K562 (cell line): ENCODE measurements at regions not wholly inside any gene's neighbourhood (a gene's known extent, or its start where the extent isn't known, plus 50 kb on each side); places are given as distances from the start of the nearest gene placed in this dataset.

Experiments used
- ATAC-seq: fragments of 200-7000 bp; cut with Tn5 transposase; 3 replicates; pipeline ENCODE4 v1.9.1; 2020; ENCODE audit warnings: moderate library complexity
- BruUV-seq: library from RNA; stranded (reverse); fragments of 400-500 nt; replicated peaks from 2 replicates; lab custom pipeline; 2021; lab: Mats Ljungman, UMichigan
- CTCF ChIA-PET: fragments of 300-600 bp; formaldehyde crosslinking; extraction: SDS; loops from one replicate; lab custom pipeline; 2021; ENCODE audit warnings: low intra/inter-chr PET ratio; lab: Yijun Ruan, JAX
- POLR2A ChIA-PET: fragments of 300-600, 350-650 bp; sonication (Branson Sonifier 250); formaldehyde crosslinking; extraction: SDS; loops from one replicate; lab custom pipeline; 2021; ENCODE audit warnings: antibody characterized with exemption, inconsistent platforms; lab: Yijun Ruan, JAX
- DNase-seq, 4 experiments: peaks; one replicate each; pipeline versions ENCODE4 v3.0.0 to v3.0.0-alpha.2; 2011 to 2018; ENCODE audit warnings: low spot score in 3 of 4, mixed read lengths in 3 of 4; ENCODE audit errors: extremely low read depth in 1 of 4
- FAIRE-seq: peaks from 2 replicates; lab custom pipeline; 2011; peaks lifted over from hg19 to GRCh38; lab: Jason Lieb, UNC
- H2AFZ ChIP-seq: 2 replicates; pipeline ENCODE4 v1.6.0; 2011; ENCODE audit warnings: low read depth, low read length, control low read depth, inconsistent platforms
- H3K27ac ChIP-seq: fragments of 200-600 bp; 3 replicates; pipeline ENCODE4 v1.8.0; 2011; ENCODE audit warnings: low read depth, mild to moderate bottlenecking, control low read depth, inconsistent platforms, low read length, moderate library complexity, mixed read lengths; ENCODE audit errors: extremely low read depth
- H3K27me3 ChIP-seq, 2 experiments: fragments of 300-600 bp in 1 of 2; 2 replicates in 1 of 2; 3 replicates in 1 of 2; pipeline versions ENCODE4 v1.6.0 to v1.8.0; 2011; ENCODE audit warnings: inconsistent platforms in 2 of 2, low read length in 2 of 2, mild to moderate bottlenecking in 1 of 2, mixed read lengths in 1 of 2, moderate library complexity in 1 of 2; ENCODE audit not compliant: control insufficient read depth in 2 of 2, insufficient read depth in 2 of 2
- H3K36me3 ChIP-seq: fragments of 300-600 bp; 3 replicates; pipeline ENCODE4 v1.8.0; 2011; ENCODE audit warnings: mild to moderate bottlenecking, low read length, inconsistent platforms; ENCODE audit not compliant: control insufficient read depth, insufficient read depth
- H3K4me1 ChIP-seq, 2 experiments: fragments of 200-600 bp in 1 of 2; replicated peaks in 1 of 2; 2 replicates in 1 of 2; 3 replicates in 1 of 2; pipeline versions ENCODE4 v1.5.1 to v1.8.0; 2011; ENCODE audit warnings: inconsistent platforms in 2 of 2, low read length in 2 of 2, mild to moderate bottlenecking in 1 of 2, mixed read lengths in 1 of 2, moderate library complexity in 1 of 2; ENCODE audit not compliant: control insufficient read depth in 2 of 2, insufficient read depth in 2 of 2
- H3K4me2 ChIP-seq: 2 replicates; pipeline ENCODE4 v1.6.1; 2011; ENCODE audit warnings: low read length, control low read depth, inconsistent platforms, mixed read lengths; ENCODE audit not compliant: insufficient read depth
- H3K4me3 ChIP-seq: fragments of 200-600 bp; sonication (generic), shearing (Covaris generic); 2 replicates; pipeline ENCODE4 v1.5.1; 2016; ENCODE audit warnings: control low read depth, inconsistent platforms
- H3K79me2 ChIP-seq: fragments of 200-600 bp; 3 replicates; pipeline ENCODE4 v1.8.0; 2011; ENCODE audit warnings: low read length, inconsistent platforms; ENCODE audit not compliant: control insufficient read depth, insufficient read depth
- H3K9ac ChIP-seq, 2 experiments: 2 replicates each; pipeline versions ENCODE4 v1.6.0 to v1.6.1; 2011; ENCODE audit warnings: low read depth in 2 of 2, low read length in 2 of 2, control low read depth in 1 of 2, inconsistent platforms in 1 of 2, mild to moderate bottlenecking in 1 of 2, mixed read lengths in 1 of 2; ENCODE audit not compliant: insufficient read depth in 1 of 2
- H3K9me1 ChIP-seq: one replicate; pipeline ENCODE4 v1.6.0; 2011; ENCODE audit warnings: inconsistent platforms, mild to moderate bottlenecking, low read length, moderate library complexity; ENCODE audit not compliant: control insufficient read depth, insufficient read depth
- H3K9me3 ChIP-seq: replicated peaks from 2 replicates; pipeline ENCODE4 v1.5.1; 2011; ENCODE audit warnings: low read depth, low read length, inconsistent platforms; ENCODE audit not compliant: control insufficient read depth, insufficient read depth
- H4K20me1 ChIP-seq: replicated peaks from 2 replicates; pipeline ENCODE4 v1.6.1; 2011; ENCODE audit warnings: low read length, inconsistent platforms, mixed read lengths; ENCODE audit not compliant: control insufficient read depth, insufficient read depth
- KAT2B ChIP-seq: IDR thresholded peaks from one replicate; pipeline ENCODE4 v1.6.1; 2012; ENCODE audit warnings: low read depth, mild to moderate bottlenecking, control low read depth, inconsistent platforms, low read length, moderate library complexity
- KAT7 ChIP-seq: sonication (generic); formaldehyde crosslinking; IDR thresholded peaks from 2 replicates; pipeline ENCODE4 v1.8.0; 2022; ENCODE audit warnings: missing genetic modification reagents, mild to moderate bottlenecking, borderline replicate concordance
- MAFG ChIP-seq: fragments of 450-650 bp; conservative IDR thresholded peaks from 2 replicates; pipeline ENCODE4 v1.6.1; 2016; ENCODE audit warnings: missing genetic modification characterization, missing compliant biosample characterization
- PTRF ChIP-seq: fragments of 450-650 bp; IDR thresholded peaks from 2 replicates; pipeline ENCODE4 v1.6.1; 2016; ENCODE audit warnings: mild to moderate bottlenecking, missing genetic modification characterization, missing compliant biosample characterization
- RBM39 ChIP-seq: fragments of 200-400 bp; formaldehyde crosslinking; optimal IDR thresholded peaks from 2 replicates; pipeline ENCODE3; 2018; ENCODE audit warnings: low read depth, low read length
- SRSF3 ChIP-seq: fragments of 200-400 bp; formaldehyde crosslinking; IDR thresholded peaks from 2 replicates; pipeline ENCODE4 v1.6.1; 2016; ENCODE audit warnings: mild to moderate bottlenecking, low read length, moderate library complexity; ENCODE audit not compliant: insufficient read depth
- STAT5B ChIP-seq: fragments of 250-450 bp; sonication (Bioruptor Pico); IDR thresholded peaks from 2 replicates; pipeline ENCODE4 v1.8.0; 2021; ENCODE audit warnings: mild to moderate bottlenecking, inconsistent platforms
- ZKSCAN1 ChIP-seq: fragments of 150-350 bp; IDR thresholded peaks from 2 replicates; pipeline ENCODE4 v1.6.1; 2016; ENCODE audit warnings: low read depth, low read length
- ZNF12 ChIP-seq: sonication (generic); formaldehyde crosslinking; IDR thresholded peaks from 2 replicates; pipeline ENCODE4 v1.4.0; 2020; ENCODE audit warnings: mild to moderate bottlenecking, missing genetic modification reagents
- ZNF324 ChIP-seq: fragments of 250-450 bp; sonication (Bioruptor Pico); IDR thresholded peaks from 2 replicates; pipeline ENCODE4 v1.4.0; 2020; ENCODE audit warnings: mild to moderate bottlenecking
- ZNF79 ChIP-seq: fragments of 250-450 bp; sonication (Bioruptor Pico); IDR thresholded peaks from 2 replicates; pipeline ENCODE4 v1.4.0; 2020; ENCODE audit warnings: low read depth, mild to moderate bottlenecking, moderate library complexity
- ZNF830 ChIP-seq: fragments of 250-450 bp; sonication (Bioruptor Pico); IDR thresholded peaks from 2 replicates; pipeline ENCODE4 v1.5.0; 2021; ENCODE audit warnings: mild to moderate bottlenecking
- WGBS: fragments of 100-300 bp; shearing (Covaris generic); methylation state at CpG from one replicate; pipeline ENCODE4 v1.1.6; 2016; ENCODE audit warnings: low coverage, mixed read lengths; ENCODE audit not compliant: insufficient coverage; ENCODE audit errors: missing lambda C conversion rate; 5-methylcytosine and 5-hydroxymethylcytosine counted together
- in situ Hi-C: fragments of 300-500 bp; cut with MboI; formaldehyde crosslinking; loops from 4 replicates; pipeline ENCODE4 v1.15.0; 2018; ENCODE audit warnings: inconsistent platforms, mixed read lengths
- intact Hi-C: fragments of 100-400 bp; cut with micrococcal nuclease; formaldehyde crosslinking; loops from 2 replicates; pipeline ENCODE4 v1.14.2; 2022
- TF ChIP-seq, protein P1 (sequence below): fragments of 200-800 bp; sonication (Bioruptor generic); IDR thresholded peaks from 2 replicates; pipeline ENCODE4 v1.6.1; 2017; ENCODE audit warnings: missing genetic modification characterization, missing compliant biosample characterization
- TF ChIP-seq, protein P2 (sequence below): sonication (generic); formaldehyde crosslinking; IDR thresholded peaks from 2 replicates; pipeline ENCODE4 v1.4.0; 2020; ENCODE audit warnings: mild to moderate bottlenecking, missing genetic modification reagents
- TF ChIP-seq, protein P3 (sequence below): sonication (generic); formaldehyde crosslinking; IDR thresholded peaks from 2 replicates; pipeline ENCODE4 v1.8.0; 2022; ENCODE audit warnings: mild to moderate bottlenecking, missing genetic modification reagents

DNA sequence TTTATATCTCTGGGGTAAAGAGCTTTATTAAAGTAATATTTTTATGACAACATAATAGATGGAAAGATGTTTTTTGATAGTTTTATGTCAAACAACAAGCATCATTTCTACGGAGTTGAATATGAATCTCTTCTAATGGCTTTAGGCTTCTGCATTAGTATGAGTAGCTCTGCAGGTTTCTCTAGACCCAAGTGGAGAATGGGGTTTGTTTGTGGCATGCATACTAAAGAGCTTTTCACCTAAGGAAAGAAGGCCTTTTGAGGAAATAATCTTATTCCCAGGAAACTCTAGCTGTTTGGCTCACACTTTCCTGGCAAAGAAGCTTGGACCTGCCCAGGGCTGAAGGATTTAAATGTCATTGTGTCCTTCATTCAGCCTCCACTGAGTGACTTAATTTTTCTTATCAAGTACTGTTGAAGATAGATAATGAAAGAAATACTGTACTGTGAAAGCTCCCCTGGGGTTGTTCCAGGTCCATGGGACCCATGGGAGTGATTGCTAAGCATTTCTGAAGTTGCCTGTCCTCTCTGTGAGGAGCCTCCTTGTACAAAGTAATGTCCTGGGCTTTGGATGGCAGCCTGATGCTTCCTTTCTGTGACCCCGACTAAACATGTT is 469.3 kb downstream of the LRIG3 start (continued):
- no peak for TF ChIP-seq KAT2B
- TF ChIP-seq, protein P1, sequence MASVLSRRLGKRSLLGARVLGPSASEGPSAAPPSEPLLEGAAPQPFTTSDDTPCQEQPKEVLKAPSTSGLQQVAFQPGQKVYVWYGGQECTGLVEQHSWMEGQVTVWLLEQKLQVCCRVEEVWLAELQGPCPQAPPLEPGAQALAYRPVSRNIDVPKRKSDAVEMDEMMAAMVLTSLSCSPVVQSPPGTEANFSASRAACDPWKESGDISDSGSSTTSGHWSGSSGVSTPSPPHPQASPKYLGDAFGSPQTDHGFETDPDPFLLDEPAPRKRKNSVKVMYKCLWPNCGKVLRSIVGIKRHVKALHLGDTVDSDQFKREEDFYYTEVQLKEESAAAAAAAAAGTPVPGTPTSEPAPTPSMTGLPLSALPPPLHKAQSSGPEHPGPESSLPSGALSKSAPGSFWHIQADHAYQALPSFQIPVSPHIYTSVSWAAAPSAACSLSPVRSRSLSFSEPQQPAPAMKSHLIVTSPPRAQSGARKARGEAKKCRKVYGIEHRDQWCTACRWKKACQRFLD (CRISPR knock-in tag) = no peak
- no peak for TF ChIP-seq RBM39
- TF ChIP-seq PTRF (tag) = no peak
- no peak for TF ChIP-seq KAT7 (CRISPR knock-in tag)
- TF ChIP-seq, protein P2, sequence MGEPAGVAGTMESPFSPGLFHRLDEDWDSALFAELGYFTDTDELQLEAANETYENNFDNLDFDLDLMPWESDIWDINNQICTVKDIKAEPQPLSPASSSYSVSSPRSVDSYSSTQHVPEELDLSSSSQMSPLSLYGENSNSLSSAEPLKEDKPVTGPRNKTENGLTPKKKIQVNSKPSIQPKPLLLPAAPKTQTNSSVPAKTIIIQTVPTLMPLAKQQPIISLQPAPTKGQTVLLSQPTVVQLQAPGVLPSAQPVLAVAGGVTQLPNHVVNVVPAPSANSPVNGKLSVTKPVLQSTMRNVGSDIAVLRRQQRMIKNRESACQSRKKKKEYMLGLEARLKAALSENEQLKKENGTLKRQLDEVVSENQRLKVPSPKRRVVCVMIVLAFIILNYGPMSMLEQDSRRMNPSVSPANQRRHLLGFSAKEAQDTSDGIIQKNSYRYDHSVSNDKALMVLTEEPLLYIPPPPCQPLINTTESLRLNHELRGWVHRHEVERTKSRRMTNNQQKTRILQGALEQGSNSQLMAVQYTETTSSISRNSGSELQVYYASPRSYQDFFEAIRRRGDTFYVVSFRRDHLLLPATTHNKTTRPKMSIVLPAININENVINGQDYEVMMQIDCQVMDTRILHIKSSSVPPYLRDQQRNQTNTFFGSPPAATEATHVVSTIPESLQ (CRISPR knock-in tag) = no peak

DNA sequence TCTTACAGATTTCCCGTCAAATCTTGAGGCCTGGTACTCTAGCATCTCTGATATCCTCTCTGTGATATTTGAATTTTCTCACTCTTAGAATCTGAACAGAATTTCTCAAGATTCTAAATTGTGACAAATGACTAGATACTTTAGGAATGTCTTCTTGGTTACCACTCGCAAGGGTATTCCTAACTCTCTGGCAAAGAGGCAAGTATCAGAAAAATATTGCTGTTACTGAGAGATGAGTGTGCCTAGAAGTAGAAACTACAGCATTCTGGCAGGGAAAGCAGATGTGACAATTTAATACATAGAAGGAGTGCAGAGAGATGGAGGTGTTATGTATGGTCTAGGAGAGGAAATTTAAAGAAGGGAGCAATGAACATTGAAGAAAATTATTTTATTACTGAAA is 467.8 kb downstream of the LRIG3 start:
- 6% methylated on average over 2 of the region's 2 CpGs for WGBS
- ChIA-PET POLR2A (no interaction called here), CTCF (no interaction called here)
- Histone ChIP-seq H3K9me3 (no peaks in the 10 kb centered on the region; the same call in none of the 2 replicates), H3K27me3 (no peaks in the 10 kb centered on the region), H4K20me1 (no peaks in the 10 kb centered on the region), H3K79me2 (no peaks in the 10 kb centered on the region), H3K4me3 (no peak overlapping the region), H3K4me1 (no peaks in the 10 kb centered on the region), H3K4me2 (no peak overlapping the region), H3K36me3 (no peaks in the 10 kb centered on the region), H3K9ac (no peak overlapping the region), H3K9me1 (no peaks in the 10 kb centered on the region), H3K27ac (no peak overlapping the region), H2AFZ (no peak overlapping the region)
- intact Hi-C loops = no loop called here
- in situ Hi-C loops = no loop called here
- no peak for FAIRE-seq
- DNase-seq = no peak
- ATAC-seq = no peak
- BruUV-seq = no TSS peak
- TF ChIP-seq ZNF830 (no peak), ZNF12 (CRISPR knock-in tag) (no peak), SRSF3 (no peak), STAT5B (CRISPR knock-in tag) (no peak), ZNF79 (no peak), ZKSCAN1 (no peak), ZNF324 (CRISPR knock-in tag) (no peak), MAFG (tag) (no peak)
- TF ChIP-seq, protein P3, sequence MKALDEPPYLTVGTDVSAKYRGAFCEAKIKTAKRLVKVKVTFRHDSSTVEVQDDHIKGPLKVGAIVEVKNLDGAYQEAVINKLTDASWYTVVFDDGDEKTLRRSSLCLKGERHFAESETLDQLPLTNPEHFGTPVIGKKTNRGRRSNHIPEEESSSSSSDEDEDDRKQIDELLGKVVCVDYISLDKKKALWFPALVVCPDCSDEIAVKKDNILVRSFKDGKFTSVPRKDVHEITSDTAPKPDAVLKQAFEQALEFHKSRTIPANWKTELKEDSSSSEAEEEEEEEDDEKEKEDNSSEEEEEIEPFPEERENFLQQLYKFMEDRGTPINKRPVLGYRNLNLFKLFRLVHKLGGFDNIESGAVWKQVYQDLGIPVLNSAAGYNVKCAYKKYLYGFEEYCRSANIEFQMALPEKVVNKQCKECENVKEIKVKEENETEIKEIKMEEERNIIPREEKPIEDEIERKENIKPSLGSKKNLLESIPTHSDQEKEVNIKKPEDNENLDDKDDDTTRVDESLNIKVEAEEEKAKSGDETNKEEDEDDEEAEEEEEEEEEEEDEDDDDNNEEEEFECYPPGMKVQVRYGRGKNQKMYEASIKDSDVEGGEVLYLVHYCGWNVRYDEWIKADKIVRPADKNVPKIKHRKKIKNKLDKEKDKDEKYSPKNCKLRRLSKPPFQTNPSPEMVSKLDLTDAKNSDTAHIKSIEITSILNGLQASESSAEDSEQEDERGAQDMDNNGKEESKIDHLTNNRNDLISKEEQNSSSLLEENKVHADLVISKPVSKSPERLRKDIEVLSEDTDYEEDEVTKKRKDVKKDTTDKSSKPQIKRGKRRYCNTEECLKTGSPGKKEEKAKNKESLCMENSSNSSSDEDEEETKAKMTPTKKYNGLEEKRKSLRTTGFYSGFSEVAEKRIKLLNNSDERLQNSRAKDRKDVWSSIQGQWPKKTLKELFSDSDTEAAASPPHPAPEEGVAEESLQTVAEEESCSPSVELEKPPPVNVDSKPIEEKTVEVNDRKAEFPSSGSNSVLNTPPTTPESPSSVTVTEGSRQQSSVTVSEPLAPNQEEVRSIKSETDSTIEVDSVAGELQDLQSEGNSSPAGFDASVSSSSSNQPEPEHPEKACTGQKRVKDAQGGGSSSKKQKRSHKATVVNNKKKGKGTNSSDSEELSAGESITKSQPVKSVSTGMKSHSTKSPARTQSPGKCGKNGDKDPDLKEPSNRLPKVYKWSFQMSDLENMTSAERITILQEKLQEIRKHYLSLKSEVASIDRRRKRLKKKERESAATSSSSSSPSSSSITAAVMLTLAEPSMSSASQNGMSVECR = no peak
